Liver (tissue), 8 donors: ENCODE measurements at regions not wholly inside any gene's neighbourhood (a gene's known extent, or its start where the extent isn't known, plus 50 kb on each side); places are given as distances from the start of the nearest gene placed in this dataset.
A peak's percentile ranks its signal among the peaks of the same experiment; 100 is the strongest.

ENCODE experiments used
- DNase-seq: peaks from one replicate; pipeline ENCODE4 v3.0.0-alpha.2; 2017; ENCODE audit warnings: low spot score
- H3K27ac ChIP-seq, 2 donors: one replicate each; pipeline ENCODE4 v1.7.0; 2013; ENCODE audit warnings: inconsistent platforms in 2 of 2, low read length in 2 of 2, control low read depth in 1 of 2, low read depth in 1 of 2, mild to moderate bottlenecking in 1 of 2
- H3K27me3 ChIP-seq, 4 donors: one replicate each; pipeline versions ENCODE4 v1.6.1 to v1.7.0; 2013; ENCODE audit warnings: low read length in 3 of 4, inconsistent platforms in 1 of 4, mild to moderate bottlenecking in 1 of 4, moderate library complexity in 1 of 4; ENCODE audit not compliant: control insufficient read depth in 4 of 4, insufficient read depth in 4 of 4
- H3K36me3 ChIP-seq, 4 donors: one replicate each; pipeline versions ENCODE4 v1.6.1 to v1.7.0; 2013; ENCODE audit warnings: low read length in 3 of 4, mild to moderate bottlenecking in 3 of 4, low read depth in 1 of 4, moderate library complexity in 1 of 4; ENCODE audit not compliant: control insufficient read depth in 4 of 4, insufficient read depth in 3 of 4
- H3K4me1 ChIP-seq, 4 donors: one replicate each; pipeline versions ENCODE4 v1.6.1 to v1.7.0; 2013; ENCODE audit warnings: low read length in 3 of 4, mild to moderate bottlenecking in 3 of 4, moderate library complexity in 1 of 4; ENCODE audit not compliant: control insufficient read depth in 4 of 4, insufficient read depth in 4 of 4
- H3K4me3 ChIP-seq, 3 donors: one replicate each; pipeline versions ENCODE4 v1.6.1 to v1.7.0; 2013; ENCODE audit warnings: low read length in 3 of 3, control low read depth in 1 of 3, low read depth in 1 of 3, mild to moderate bottlenecking in 1 of 3
- H3K9ac ChIP-seq, 2 donors: one replicate each; pipeline ENCODE4 v1.7.0; 2013; ENCODE audit warnings: low read length in 2 of 2, mild to moderate bottlenecking in 2 of 2, moderate library complexity in 2 of 2, control low read depth in 1 of 2, low read depth in 1 of 2
- H3K9me3 ChIP-seq, 4 donors: one replicate each; pipeline versions ENCODE4 v1.6.1 to v1.7.0; 2013; ENCODE audit warnings: low read length in 3 of 4; ENCODE audit not compliant: control insufficient read depth in 4 of 4
- EGR1 ChIP-seq, 2 donors: IDR thresholded peaks; 2 replicates each; pipeline ENCODE4 v1.6.1; 2016 to 2018; ENCODE audit warnings: antibody characterized with exemption in 2 of 2, low read depth in 2 of 2
- FOXA2 ChIP-seq: IDR thresholded peaks from 2 replicates; pipeline ENCODE4 v1.6.1; 2016; ENCODE audit warnings: antibody characterized with exemption
- GABPA ChIP-seq, 2 donors: IDR thresholded peaks in 1 of 2; conservative IDR thresholded peaks in 1 of 2; 2 replicates each; pipeline ENCODE4 v1.6.1; 2016; ENCODE audit warnings: antibody characterized with exemption in 2 of 2, mild to moderate bottlenecking in 1 of 2, moderate library complexity in 1 of 2
- HNF4A ChIP-seq, 2 donors: conservative IDR thresholded peaks; 2 replicates each; pipeline ENCODE4 v1.6.1; 2016; ENCODE audit warnings: antibody characterized with exemption in 2 of 2, mild to moderate bottlenecking in 2 of 2
- NR2F2 ChIP-seq: IDR thresholded peaks from 2 replicates; pipeline ENCODE4 v1.6.1; 2016; ENCODE audit warnings: antibody characterized with exemption
- RAD21 ChIP-seq, 2 donors: IDR thresholded peaks; 2 replicates each; pipeline ENCODE4 v1.6.1; 2016; ENCODE audit warnings: antibody characterized with exemption in 2 of 2, mild to moderate bottlenecking in 2 of 2
- RXRA ChIP-seq, 2 donors: IDR thresholded peaks; 2 replicates each; pipeline ENCODE4 v1.6.1; 2017 to 2018; ENCODE audit warnings: antibody characterized with exemption in 2 of 2, mild to moderate bottlenecking in 1 of 2
- SP1 ChIP-seq: IDR thresholded peaks from 2 replicates; pipeline ENCODE4 v1.6.1; 2018; ENCODE audit warnings: antibody characterized with exemption, mild to moderate bottlenecking
- TAF1 ChIP-seq: conservative IDR thresholded peaks from 2 replicates; pipeline ENCODE4 v1.6.1; 2016; ENCODE audit warnings: antibody characterized with exemption, mild to moderate bottlenecking
- YY1 ChIP-seq: IDR thresholded peaks from 2 replicates; pipeline ENCODE4 v1.6.1; 2016; ENCODE audit warnings: antibody characterized with exemption, mild to moderate bottlenecking
- WGBS: extraction: QIAGEN DNeasy Blood & Tissue Kit; methylation state at CpG from one replicate; pipeline ENCODE4 v1.1.7; 2013; 5-methylcytosine and 5-hydroxymethylcytosine counted together
- TF ChIP-seq, protein P1 (sequence below): IDR thresholded peaks from 2 replicates; pipeline ENCODE4 v1.6.1; 2016; ENCODE audit warnings: antibody characterized with exemption
- TF ChIP-seq, protein P2 (sequence below): IDR thresholded peaks from 2 replicates; pipeline ENCODE4 v1.6.1; 2016; ENCODE audit warnings: antibody characterized with exemption
- TF ChIP-seq, protein P3 (sequence below): fragments of 150-350 bp; IDR thresholded peaks from 2 replicates; pipeline ENCODE4 v1.5.1; 2017; ENCODE audit warnings: improper control_type of control experiment, low read depth, low read length; ENCODE audit not compliant: missing input control
- TF ChIP-seq, protein P4 (sequence below): IDR thresholded peaks from 2 replicates; pipeline ENCODE4 v1.6.1; 2016; ENCODE audit warnings: antibody characterized with exemption
- TF ChIP-seq, protein P5 (sequence below): IDR thresholded peaks from 2 replicates; pipeline ENCODE4 v1.6.1; 2016; ENCODE audit warnings: antibody characterized with exemption, mild to moderate bottlenecking
- donor health status: healthy.
- donor health status: healthy.
- donor health status: healthy.
- donor health status: healthy.
- donor health status: healthy.

DNA sequence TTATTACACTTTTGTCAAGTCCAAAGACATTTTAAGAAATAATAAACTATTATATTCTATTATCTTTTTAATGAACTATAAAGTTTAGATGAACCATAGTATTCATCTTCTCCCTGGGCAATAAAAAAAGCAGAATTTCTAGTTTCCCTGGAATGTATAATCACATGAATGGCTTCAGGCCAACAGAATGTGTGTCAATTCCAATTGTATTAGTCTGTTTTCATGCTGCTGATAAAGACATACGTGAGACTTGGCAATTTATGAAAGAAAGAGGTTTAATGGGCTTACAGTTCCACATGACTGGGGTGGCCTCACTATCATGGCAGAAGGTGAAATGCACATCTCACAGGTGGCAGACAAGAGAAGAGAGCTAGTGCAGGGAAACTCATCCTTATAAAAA is 70.7 kb upstream of the ANXA10 start:
- 49% methylated on average over 1 of the region's 1 CpG for WGBS
- no peak overlapping the region for H3K27ac ChIP-seq
- H3K27me3 ChIP-seq, result no peaks in the 10 kb centered on the region
- DNase-seq, result no peak
- no peak overlapping the region for H3K9ac ChIP-seq
- no peak overlapping the region for H3K4me3 ChIP-seq
- no peaks in the 10 kb centered on the region for H3K36me3 ChIP-seq
- peaks cover 0 to 10% (median 1%) of the 10 kb centered on the region in 4 donors for H3K9me3 ChIP-seq
- TF ChIP-seq, protein P1, sequence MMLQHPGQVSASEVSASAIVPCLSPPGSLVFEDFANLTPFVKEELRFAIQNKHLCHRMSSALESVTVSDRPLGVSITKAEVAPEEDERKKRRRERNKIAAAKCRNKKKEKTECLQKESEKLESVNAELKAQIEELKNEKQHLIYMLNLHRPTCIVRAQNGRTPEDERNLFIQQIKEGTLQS, result no peak
- TF ChIP-seq EGR1 (IDR thresholded peaks at IDR 0.05; ENCODE audit: low read depth in 2 of 2) (no peak), FOXA2 (no peak), RXRA (IDR thresholded peaks at IDR 0.05) (no peak), YY1 (no peak), GABPA (IDR thresholded peaks at IDR 0.05 in 1 of 2, conservative IDR thresholded peaks at IDR 0.05 in 1 of 2) (no peak), SP1 (no peak), TAF1 (no peak), NR2F2 (no peak), HNF4A (conservative IDR thresholded peaks at IDR 0.05) (no peak)
- TF ChIP-seq, protein P2, sequence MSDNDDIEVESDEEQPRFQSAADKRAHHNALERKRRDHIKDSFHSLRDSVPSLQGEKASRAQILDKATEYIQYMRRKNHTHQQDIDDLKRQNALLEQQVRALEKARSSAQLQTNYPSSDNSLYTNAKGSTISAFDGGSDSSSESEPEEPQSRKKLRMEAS, result no peak
- TF ChIP-seq, protein P3, sequence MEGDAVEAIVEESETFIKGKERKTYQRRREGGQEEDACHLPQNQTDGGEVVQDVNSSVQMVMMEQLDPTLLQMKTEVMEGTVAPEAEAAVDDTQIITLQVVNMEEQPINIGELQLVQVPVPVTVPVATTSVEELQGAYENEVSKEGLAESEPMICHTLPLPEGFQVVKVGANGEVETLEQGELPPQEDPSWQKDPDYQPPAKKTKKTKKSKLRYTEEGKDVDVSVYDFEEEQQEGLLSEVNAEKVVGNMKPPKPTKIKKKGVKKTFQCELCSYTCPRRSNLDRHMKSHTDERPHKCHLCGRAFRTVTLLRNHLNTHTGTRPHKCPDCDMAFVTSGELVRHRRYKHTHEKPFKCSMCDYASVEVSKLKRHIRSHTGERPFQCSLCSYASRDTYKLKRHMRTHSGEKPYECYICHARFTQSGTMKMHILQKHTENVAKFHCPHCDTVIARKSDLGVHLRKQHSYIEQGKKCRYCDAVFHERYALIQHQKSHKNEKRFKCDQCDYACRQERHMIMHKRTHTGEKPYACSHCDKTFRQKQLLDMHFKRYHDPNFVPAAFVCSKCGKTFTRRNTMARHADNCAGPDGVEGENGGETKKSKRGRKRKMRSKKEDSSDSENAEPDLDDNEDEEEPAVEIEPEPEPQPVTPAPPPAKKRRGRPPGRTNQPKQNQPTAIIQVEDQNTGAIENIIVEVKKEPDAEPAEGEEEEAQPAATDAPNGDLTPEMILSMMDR, result no peak
- TF ChIP-seq, protein P4, sequence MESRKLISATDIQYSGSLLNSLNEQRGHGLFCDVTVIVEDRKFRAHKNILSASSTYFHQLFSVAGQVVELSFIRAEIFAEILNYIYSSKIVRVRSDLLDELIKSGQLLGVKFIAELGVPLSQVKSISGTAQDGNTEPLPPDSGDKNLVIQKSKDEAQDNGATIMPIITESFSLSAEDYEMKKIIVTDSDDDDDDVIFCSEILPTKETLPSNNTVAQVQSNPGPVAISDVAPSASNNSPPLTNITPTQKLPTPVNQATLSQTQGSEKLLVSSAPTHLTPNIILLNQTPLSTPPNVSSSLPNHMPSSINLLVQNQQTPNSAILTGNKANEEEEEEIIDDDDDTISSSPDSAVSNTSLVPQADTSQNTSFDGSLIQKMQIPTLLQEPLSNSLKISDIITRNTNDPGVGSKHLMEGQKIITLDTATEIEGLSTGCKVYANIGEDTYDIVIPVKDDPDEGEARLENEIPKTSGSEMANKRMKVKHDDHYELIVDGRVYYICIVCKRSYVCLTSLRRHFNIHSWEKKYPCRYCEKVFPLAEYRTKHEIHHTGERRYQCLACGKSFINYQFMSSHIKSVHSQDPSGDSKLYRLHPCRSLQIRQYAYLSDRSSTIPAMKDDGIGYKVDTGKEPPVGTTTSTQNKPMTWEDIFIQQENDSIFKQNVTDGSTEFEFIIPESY, result no peak
- TF ChIP-seq, protein P5, sequence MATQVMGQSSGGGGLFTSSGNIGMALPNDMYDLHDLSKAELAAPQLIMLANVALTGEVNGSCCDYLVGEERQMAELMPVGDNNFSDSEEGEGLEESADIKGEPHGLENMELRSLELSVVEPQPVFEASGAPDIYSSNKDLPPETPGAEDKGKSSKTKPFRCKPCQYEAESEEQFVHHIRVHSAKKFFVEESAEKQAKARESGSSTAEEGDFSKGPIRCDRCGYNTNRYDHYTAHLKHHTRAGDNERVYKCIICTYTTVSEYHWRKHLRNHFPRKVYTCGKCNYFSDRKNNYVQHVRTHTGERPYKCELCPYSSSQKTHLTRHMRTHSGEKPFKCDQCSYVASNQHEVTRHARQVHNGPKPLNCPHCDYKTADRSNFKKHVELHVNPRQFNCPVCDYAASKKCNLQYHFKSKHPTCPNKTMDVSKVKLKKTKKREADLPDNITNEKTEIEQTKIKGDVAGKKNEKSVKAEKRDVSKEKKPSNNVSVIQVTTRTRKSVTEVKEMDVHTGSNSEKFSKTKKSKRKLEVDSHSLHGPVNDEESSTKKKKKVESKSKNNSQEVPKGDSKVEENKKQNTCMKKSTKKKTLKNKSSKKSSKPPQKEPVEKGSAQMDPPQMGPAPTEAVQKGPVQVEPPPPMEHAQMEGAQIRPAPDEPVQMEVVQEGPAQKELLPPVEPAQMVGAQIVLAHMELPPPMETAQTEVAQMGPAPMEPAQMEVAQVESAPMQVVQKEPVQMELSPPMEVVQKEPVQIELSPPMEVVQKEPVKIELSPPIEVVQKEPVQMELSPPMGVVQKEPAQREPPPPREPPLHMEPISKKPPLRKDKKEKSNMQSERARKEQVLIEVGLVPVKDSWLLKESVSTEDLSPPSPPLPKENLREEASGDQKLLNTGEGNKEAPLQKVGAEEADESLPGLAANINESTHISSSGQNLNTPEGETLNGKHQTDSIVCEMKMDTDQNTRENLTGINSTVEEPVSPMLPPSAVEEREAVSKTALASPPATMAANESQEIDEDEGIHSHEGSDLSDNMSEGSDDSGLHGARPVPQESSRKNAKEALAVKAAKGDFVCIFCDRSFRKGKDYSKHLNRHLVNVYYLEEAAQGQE, result no peak
- no peaks in the 10 kb centered on the region for H3K4me1 ChIP-seq

DNA sequence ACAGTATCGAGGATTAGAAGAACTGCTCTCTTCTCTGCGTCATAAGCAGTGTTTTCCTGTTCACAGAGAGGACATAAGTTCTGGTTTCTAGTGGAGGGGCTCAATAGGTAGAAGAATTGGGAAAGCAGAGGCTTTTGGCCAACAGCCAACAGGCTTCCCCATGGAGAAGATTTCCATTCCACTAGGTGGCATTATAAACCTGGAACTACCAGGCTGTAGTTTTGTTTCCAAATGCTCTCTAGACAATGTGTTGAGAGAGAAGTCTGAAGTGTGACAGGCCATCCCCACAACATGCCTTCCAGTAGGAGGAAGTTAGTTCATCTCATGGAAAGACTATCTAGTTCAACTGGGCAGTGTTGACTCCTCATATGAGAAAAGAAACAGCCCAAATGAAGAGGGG is 63.8 kb upstream of the ANXA10 start:
- 76% methylated on average over 2 of the region's 2 CpGs for WGBS
- no peak overlapping the region for H3K27ac ChIP-seq
- H3K4me1 ChIP-seq, result no peaks in the 10 kb centered on the region
- DNase-seq, result no peak
- no peaks in the 10 kb centered on the region for H3K27me3 ChIP-seq
- no peak overlapping the region for H3K4me3 ChIP-seq
- H3K9me3 ChIP-seq, result no peaks in the 10 kb centered on the region
- TF ChIP-seq RAD21 (IDR thresholded peaks at IDR 0.05) (peak; percentile 76 to 83), RXRA (IDR thresholded peaks at IDR 0.05) (no peak)
- TF ChIP-seq, protein P3, result peak; percentile 48
- H3K36me3 ChIP-seq, result no peaks in the 10 kb centered on the region
- H3K9ac ChIP-seq, result no peak overlapping the region
